ENCODE measurements at regions not wholly inside any gene's neighbourhood (a gene's known extent, or its start where the extent isn't known, plus 50 kb on each side); places are given as distances from the start of the nearest gene placed in this dataset.

- Mint-ChIP-seq H3K27ac (no peak overlapping the region), H3K36me3 (ENCODE audit: low read depth) (no peaks in the 10 kb centered on the region), H3K4me3 (no peak overlapping the region), H3K4me1 (peaks cover 69% of the 10 kb centered on the region), H3K9me3 (peaks cover 8% of the 10 kb centered on the region), H3K27me3 (ENCODE audit: low read depth, poor library complexity) (peaks cover 6% of the 10 kb centered on the region)
- no peak for DNase-seq
- no peak for TF ChIP-seq CTCF (IDR thresholded peaks at IDR 0.05)
These were observed 179.8 kb upstream of the HAAO start for GRCh38 chr2:42971947-42972736.

- no peak for TF ChIP-seq CTCF (IDR thresholded peaks at IDR 0.05)
- Mint-ChIP-seq H3K27me3 (ENCODE audit: low read depth, poor library complexity) (peaks cover 5% of the 10 kb centered on the region), H3K9me3 (peaks cover 8% of the 10 kb centered on the region), H3K4me3 (no peak overlapping the region), H3K36me3 (ENCODE audit: low read depth) (no peaks in the 10 kb centered on the region), H3K27ac (no peak overlapping the region), H3K4me1 (peaks cover 65% of the 10 kb centered on the region)
- DNase-seq: no peak
These were observed 179.0 kb upstream of the HAAO start for GRCh38 chr2:42971381-42971780.

GRCh38 chr2:42970151-42970550 is 177.8 kb upstream of the HAAO start:
- TF ChIP-seq CTCF (IDR thresholded peaks at IDR 0.05): no peak
- H3K27me3 Mint-ChIP-seq (ENCODE audit: low read depth, poor library complexity): peaks cover 3% of the 10 kb centered on the region
- peaks cover 61% of the 10 kb centered on the region for H3K4me1 Mint-ChIP-seq
- H3K4me3 Mint-ChIP-seq: no peak overlapping the region
- no peak overlapping the region for H3K27ac Mint-ChIP-seq
- H3K9me3 Mint-ChIP-seq: peaks cover 8% of the 10 kb centered on the region
- no peaks in the 10 kb centered on the region for H3K36me3 Mint-ChIP-seq (ENCODE audit: low read depth)
- DNase-seq: no peak

- Mint-ChIP-seq H3K27ac (no peak overlapping the region), H3K4me3 (no peak overlapping the region), H3K4me1 (peaks cover 62% of the 10 kb centered on the region), H3K27me3 (ENCODE audit: low read depth, poor library complexity) (peaks cover 6% of the 10 kb centered on the region), H3K36me3 (ENCODE audit: low read depth) (no peaks in the 10 kb centered on the region), H3K9me3 (peaks cover 8% of the 10 kb centered on the region)
- DNase-seq: no peak
- no peak for TF ChIP-seq CTCF (IDR thresholded peaks at IDR 0.05)
These were observed 177.1 kb upstream of the HAAO start for GRCh38 chr2:42969231-42970150.

- Mint-ChIP-seq H3K4me1 (peaks cover 55% of the 10 kb centered on the region), H3K27me3 (ENCODE audit: low read depth, poor library complexity) (peaks cover 6% of the 10 kb centered on the region), H3K9me3 (peaks cover 8% of the 10 kb centered on the region), H3K36me3 (ENCODE audit: low read depth) (no peaks in the 10 kb centered on the region), H3K27ac (peak overlapping the region; percentile 75), H3K4me3 (no peak overlapping the region)
- peak; percentile 51 for DNase-seq
- no peak for TF ChIP-seq CTCF (IDR thresholded peaks at IDR 0.05)
These were observed 175.7 kb upstream of the HAAO start for GRCh38 chr2:42967959-42968674.

Data from nephron progenitor cell (in vitro differentiated cells).